GM21737 (cell line): ENCODE measurements at regions not wholly inside any gene's neighbourhood (a gene's known extent, or its start where the extent isn't known, plus 50 kb on each side); places are given as distances from the start of the nearest gene placed in this dataset.
"Not testable (repeated sequence)": the region's sequence is repeated elsewhere in the genome, so short reads cannot be mapped to it uniquely, and the experiment has no call there.

Source experiments
- ATAC-seq: cut with Tn5 transposase; IDR thresholded peaks from one replicate; pipeline ENCODE4 v1.9.1; 2021; ENCODE audit warnings: mild to moderate bottlenecking, moderate library complexity; ENCODE audit not compliant: unreplicated experiment

GRCh38 chr12:84413656-84414055, 498.9 kb downstream of the SLC6A15 start:
- no peak for ATAC-seq

GRCh38 chr12:84412226-84412625, 500.4 kb downstream of the SLC6A15 start:
- ATAC-seq: no peak

GRCh38 chr12:84411031-84411430, 501.6 kb downstream of the SLC6A15 start:
- no peak for ATAC-seq

- ATAC-seq: no peak
Observed at GRCh38 chr12:84408936-84409335, 503.7 kb downstream of the SLC6A15 start.

GRCh38 chr12:84406720-84407119, 505.9 kb downstream of the SLC6A15 start:
- ATAC-seq: not testable (repeated sequence)

GRCh38 chr12:84397846-84398245, 514.8 kb downstream of the SLC6A15 start:
- no peak for ATAC-seq

- ATAC-seq: no peak
Observed at GRCh38 chr12:84397263-84397662, 515.3 kb downstream of the SLC6A15 start.

- ATAC-seq: not testable (repeated sequence)
Observed at GRCh38 chr12:84391176-84391575, 521.4 kb downstream of the SLC6A15 start.

GRCh38 chr12:84384384-84384783, 528.2 kb downstream of the SLC6A15 start:
- ATAC-seq: no peak

GRCh38 chr12:84382486-84382885, 530.1 kb downstream of the SLC6A15 start:
- not testable (repeated sequence) for ATAC-seq

GRCh38 chr12:84376320-84376719, 536.3 kb downstream of the SLC6A15 start:
- no peak for ATAC-seq

GRCh38 chr12:84375449-84376170, 537.0 kb downstream of the SLC6A15 start:
- ATAC-seq: no peak

GRCh38 chr12:84362552-84362897, 550.1 kb downstream of the SLC6A15 start:
- ATAC-seq: no peak

GRCh38 chr12:84361651-84362551, 550.7 kb downstream of the SLC6A15 start:
- ATAC-seq: no peak

GRCh38 chr12:84357314-84357713, 555.3 kb downstream of the SLC6A15 start:
- no peak for ATAC-seq

- no peak for ATAC-seq
Observed at GRCh38 chr12:84356224-84356623, 556.4 kb downstream of the SLC6A15 start.

- ATAC-seq: no peak
Observed at GRCh38 chr12:84355561-84355960, 557.0 kb downstream of the SLC6A15 start.

- no peak for ATAC-seq
Observed at GRCh38 chr12:84348582-84348981, 564.0 kb downstream of the SLC6A15 start.

GRCh38 chr12:84341467-84342193, 571.0 kb downstream of the SLC6A15 start:
- ATAC-seq: no peak

- ATAC-seq: no peak
Observed at GRCh38 chr12:84336231-84336630, 576.4 kb downstream of the SLC6A15 start.

- no peak for ATAC-seq
Observed at GRCh38 chr12:84329938-84330337, 582.7 kb downstream of the SLC6A15 start.
